Middle frontal gyrus (tissue), 1 donor: ENCODE measurements at regions not wholly inside any gene's neighbourhood (a gene's known extent, or its start where the extent isn't known, plus 50 kb on each side); places are given as distances from the start of the nearest gene placed in this dataset.
"Not testable (repeated sequence)": the region's sequence is repeated elsewhere in the genome, so short reads cannot be mapped to it uniquely, and the experiment has no call there.

Experiments
- DNase-seq: peaks from one replicate; pipeline ENCODE4 v3.0.0-alpha.2; 2015; ENCODE audit warnings: low spot score; ENCODE audit errors: extremely low spot score

DNA sequence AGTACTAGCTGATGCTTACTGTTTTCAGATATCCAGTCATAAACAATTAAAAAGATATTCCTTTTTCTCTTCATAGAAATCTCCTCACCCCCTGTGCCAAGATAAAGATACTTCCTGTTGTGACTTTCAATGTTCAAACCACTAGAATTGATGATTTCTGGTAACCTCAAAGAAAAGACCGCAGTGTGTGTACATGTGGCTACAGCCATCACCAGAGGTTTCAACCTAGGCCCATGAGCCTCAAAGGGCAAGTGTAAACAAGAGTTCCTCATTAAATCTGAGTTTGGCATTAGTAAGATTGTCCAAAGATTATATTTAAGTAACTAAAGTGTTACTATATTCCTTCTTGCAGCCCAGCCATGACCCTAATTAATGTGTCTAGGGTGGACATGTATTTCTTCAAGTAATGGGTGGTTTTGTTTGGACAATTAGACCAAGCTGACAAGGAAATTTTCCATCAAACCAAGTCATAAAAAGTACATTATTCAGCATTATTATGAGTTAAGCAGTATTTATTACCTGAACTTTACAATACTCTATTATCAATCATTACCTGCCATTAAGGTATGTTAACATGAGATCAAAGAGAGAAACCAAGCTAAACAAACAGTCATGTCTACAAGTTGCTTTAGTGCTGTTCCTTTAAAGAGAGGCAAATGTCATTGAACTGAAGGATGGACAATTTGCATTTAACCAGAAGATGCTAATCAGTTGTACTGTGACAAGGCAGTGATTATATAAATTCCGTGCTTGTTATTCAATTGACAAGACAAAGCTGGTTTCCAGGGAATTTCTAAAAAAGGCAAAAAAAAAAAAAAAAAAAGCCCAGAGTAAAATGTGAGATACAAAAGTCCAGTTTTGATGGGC is 382.7 kb downstream of the LNPK start:
- DNase-seq = no peak

DNA sequence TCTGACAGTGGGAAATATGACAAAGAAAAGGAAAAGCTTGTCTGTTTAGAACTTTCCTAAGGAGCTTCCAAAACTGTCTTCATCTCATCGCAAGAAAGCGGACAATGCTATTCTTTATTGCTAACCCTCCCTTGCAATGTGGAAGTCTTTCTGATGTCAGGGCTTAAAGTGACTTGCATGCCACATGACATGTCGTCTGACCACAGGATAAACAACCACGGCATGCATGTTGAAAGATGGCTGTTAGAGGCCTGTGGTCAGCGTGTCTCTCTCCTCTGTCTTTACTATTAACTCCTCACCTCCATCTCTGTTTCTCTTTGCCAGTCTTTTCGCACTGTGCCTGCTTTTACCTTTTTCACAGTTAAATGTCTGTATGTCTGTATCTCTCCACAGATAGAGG is 389.8 kb downstream of the LNPK start:
- DNase-seq = no peak

DNA sequence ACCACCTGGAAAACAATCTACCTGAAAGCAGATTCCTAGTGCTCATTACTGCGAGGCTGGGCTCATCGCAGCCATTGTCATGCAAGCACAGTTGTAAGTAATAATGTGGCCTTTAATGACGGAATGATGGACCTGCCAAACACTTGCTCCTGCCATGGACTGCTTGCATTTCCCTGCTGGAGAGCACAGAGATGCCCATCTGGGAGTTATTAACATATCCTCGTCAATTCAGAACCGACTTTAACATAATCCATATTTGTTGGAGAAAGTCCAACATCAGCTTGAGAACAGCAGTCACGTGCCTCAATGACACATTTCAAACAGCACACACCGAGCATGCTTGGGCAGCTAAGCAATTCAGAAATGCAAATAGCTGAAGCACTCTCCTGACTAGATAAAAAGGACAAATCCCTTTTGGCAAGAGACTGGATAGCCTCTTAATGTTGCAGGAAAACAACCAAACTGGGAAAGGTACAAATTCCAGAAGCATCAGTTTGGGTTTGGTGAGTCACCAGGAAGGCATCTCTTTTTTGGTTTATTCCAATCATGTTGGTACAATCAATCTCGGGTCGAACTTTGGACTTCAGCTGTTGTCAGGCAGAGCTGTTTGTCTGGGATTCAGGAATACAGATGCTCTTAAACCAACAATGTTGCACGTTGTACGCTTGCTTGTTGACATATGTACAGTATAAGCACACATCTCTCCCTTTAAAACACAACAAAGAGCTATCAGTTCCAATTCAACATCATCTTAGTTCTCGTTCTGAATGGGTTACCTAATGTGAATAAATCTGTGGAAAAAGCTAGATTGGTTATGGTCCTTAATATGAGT is 395.8 kb downstream of the LNPK start:
- no peak for DNase-seq

DNA sequence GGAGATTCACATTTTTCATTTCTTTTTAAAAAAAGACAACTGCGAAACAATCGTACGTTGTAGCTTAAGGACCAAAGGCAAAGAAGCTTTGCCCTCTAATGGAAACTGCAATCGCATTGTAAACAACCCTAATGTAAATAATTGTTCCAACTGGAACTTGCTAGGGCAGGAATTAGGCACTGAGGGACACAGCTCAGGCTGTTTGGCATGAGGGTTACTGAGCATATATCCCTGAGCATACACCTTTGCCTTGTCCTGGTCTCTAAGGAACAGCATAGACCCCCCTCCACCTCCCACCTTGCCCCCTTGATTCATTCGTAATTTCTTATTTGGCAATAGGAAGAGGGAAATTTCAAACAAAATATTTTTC is 396.4 kb downstream of the LNPK start:
- no peak for DNase-seq

DNA sequence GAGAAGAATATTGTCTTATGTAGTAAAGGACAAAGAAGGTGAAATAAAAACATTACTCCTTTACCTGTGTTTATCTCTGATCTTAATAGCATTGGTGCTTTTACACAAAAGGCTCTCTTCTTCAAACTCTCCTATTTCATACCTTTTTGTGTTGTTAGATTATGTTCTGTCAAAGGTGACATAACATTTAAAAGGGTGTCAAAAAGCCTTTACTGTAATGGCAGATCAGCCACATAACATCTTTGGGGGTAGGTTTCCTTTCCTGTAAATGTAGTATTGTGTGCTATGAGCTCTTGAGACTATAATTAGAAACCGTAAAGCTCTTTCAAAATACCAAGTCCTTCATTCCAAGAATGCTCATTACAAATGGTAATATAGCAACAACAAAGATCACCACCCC is 400.1 kb downstream of the LNPK start:
- DNase-seq = no peak

DNA sequence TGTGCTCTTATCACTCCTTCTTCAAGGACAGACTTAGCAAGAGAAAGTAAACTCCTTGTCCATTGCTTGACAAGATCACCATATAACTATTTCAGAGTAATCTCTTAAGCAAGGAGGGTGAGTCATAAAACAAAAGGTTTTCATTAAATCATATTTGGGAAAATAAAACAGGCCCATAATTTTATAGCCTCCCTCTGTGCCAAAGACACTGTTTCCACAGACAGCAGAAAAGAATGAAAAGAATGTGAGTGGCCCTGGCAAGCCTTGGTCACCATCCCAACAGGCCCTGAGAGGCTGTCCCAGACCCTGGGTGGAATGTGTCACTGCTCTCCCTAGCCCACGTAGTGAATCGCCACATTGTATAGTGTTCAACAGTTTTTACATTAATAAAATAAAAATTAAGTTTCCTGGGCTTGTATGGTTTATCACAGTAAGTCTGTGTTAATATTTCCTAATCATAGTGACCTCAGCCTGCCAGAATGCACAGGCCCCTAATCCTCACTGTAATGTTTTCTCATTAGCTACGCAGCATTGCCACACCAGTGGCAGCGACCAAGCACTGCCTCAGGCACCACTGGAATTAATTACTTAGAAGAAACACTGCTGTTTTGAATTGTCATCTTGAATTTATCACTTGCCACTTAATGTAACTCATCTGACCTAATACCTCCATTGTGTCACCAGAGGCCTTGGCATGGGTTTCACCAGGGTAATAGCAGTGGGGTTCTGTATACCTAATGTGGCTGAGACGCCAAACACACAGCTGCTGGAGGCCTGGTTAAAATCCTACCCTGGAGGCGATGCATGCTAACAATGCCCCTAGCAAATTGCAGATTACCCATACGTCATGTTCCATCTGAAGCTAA is 401.9 kb downstream of the LNPK start:
- DNase-seq = no peak

DNA sequence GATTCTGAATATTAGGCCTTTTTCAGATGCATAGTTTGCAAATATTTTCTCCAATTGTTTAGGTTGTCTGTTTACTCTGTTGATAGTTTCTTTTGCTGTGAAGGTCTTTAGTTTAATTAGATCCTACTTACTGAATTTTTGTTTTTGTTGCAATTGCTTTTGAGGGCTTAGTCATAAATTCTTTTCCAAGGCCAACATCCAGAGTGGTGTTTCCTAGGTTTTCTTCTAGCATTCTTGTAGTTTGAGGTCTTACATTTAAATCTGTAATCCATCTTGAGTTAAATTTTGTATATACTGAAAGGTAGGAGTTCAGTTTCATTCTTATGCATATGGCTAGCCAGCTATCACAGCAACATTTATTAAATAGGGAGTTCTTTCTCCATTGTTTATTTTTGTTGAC is 404.8 kb downstream of the LNPK start:
- DNase-seq = no peak

DNA sequence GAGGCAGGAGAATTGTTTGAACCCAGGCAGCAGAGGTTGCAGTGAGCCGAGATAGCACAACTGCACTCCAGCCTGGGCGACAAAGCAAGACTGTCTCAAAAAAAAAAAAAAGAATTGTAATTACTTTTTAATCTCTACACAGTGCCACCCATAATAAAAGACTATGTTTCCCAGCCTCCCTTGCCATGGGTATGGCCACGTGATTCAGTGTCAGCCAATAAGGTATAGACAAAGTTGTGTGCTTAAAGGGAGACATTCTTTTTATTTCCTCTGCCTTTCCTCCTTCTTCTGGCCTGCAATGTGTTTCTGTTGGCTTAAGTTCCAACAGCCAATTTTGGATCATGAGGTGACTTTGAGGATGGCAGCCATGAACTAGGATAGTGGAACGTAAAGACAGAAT is 406.9 kb downstream of the LNPK start:
- no peak for DNase-seq

DNA sequence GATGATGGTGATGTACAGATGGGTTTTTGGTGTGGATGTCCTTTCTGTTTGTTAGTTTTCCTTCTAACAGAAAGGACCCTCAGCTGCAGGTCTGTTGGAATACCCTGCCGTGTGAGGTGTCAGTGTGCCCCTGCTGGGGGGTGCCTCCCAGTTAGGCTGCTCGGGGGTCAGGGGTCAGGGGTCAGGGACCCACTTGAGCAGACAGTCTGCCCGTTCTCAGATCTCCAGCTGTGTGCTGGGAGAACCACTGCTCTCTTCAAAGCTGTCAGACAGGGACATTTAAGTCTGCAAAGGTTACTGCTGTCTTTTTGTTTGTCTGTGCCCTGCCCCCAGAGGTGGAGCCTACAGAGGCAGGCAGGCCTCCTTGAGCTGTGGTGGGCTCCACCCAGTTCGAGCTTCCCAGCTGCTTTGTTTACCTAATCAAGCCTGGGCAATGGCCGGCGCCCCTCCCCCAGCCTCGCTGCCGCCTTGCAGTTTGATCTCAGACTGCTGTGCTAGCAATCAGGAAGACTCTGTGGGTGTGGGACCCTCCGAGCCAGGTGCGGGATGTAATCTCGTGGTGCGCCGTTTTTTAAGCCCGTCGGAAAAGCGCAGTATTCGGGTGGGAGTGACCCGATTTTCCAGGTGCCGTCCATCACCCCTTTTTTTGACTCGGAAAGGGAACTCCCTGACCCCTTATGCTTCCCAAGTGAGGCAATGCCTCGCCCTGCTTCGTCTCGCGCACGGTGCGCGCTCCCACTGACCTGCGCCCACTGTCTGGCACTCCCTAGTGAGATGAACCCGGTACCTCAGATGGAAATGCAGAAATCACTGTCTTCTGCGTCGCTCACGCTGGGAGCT is 408.2 kb downstream of the LNPK start:
- DNase-seq = not testable (repeated sequence)

DNA sequence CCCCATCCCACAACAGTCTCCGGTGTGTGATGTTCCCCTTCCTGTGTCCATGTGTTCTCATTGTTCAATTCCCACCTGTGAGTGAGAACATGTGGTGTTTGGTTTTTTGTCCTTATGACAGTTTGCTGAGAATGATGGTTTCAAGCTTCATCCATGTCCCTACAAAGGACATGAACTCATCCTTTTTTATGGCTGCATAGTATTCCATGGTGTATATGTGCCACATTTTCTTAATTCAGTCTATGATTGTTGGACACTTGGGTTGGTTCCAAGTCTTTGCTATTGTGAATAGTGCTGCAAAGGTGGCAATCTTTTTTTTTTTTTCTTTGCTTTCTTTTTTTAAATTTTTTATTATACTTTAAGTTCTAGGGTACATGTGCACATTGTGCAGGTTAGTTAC is 406.7 kb upstream of the ATP5MC3 start:
- DNase-seq = not testable (repeated sequence)

DNA sequence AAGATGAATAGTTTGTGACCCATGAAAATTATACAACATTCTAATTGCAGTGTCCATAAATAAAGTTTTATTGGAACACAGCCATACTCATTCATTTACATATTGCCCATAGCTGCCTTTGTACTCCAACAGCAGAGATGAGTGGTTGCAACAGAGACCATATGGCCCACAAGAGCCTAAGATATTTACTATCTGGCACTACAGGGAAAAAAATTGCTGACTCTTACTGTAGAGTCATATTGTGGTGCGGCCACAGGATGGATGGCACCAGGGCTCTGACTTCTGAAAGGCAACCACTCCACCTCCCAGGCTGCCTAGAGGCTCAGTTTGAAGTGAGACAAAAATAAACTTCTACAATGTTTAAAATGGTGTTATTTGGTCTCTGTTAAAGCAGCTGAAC is 404.0 kb upstream of the ATP5MC3 start:
- no peak for DNase-seq

DNA sequence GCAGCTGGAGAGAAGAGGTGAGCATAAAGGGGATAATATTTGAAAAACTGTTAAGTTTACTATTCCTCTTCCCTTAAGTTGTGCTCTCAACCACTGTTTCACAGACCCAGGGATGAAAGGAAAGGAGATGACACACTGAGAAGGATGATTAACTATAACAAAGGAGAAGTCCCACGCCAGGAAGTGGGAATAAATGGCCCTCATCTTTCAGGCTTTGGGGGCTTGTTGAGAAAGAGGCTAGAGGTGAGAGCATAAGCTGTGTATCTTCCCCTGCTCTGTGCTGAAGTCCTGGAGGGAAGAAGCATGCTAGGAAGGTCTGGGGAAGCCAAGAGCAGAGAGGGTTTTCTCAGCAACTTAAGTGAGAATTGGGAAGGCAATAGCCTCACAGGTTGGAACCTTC is 399.1 kb upstream of the ATP5MC3 start:
- no peak for DNase-seq

DNA sequence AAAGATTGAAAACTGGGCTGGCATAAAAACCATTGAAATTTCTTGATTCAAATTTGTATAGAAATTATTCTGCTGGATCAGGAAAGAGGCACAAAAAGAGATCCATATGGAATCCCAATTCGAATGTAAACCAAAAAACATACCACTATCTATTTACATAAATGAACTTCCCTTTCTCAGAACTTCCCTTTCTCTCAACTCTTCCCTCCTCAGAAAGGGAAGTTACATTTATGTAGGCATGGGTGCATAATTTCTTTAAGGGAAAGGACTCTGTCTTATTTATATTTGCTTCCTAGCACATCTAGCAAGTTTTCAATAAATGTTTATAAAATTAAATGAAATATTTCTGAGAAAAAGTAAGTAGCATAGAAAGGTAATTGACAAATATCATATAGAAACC is 398.1 kb upstream of the ATP5MC3 start:
- DNase-seq = no peak

DNA sequence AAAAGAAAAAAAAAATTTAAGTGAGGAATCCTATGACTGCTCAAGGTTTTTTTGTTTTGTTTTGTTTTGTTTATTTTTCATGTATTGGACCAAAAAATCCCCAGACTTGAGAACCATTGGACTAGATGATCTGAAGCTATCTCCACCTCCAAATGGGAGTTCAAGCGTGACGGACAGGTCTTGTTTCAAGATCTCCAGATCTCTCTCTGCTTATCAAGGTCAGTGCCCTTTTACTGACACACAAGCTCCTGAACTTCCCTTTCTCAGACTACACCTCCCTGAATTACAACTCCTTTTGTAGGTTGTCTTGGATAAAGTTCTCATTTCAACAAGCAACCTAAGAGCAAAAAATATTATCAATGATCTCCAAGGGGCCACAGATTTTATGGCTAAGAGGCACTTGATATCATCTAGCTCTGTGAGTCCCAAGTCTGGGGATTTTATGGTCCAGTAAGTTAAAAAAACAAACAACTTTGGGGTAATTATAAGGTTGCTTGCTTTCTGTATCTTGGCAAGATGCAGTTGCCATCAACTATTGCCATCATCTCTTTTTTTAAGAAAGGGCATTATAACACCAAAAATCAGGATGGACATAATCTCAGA is 396.0 kb upstream of the ATP5MC3 start:
- DNase-seq = no peak

DNA sequence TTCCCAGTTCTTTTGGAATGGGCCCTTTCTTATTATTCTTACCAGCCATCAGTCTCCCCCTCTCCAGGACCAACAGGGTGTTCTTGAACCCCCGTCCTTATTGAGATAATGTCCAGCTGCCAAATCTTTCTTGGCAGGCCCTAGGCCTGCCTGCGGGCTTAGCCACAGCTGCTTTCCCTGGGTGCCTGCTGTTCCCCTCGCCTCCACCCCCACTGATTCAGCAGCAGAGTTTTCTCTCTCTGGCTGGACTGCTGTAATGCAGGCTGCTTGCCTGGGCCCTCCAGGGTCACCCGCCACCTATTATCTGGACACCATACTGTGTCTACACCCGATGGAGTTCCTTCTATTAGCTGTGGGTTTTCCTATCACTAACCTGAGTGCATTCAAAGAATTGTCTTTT is 395.4 kb upstream of the ATP5MC3 start:
- DNase-seq = no peak

DNA sequence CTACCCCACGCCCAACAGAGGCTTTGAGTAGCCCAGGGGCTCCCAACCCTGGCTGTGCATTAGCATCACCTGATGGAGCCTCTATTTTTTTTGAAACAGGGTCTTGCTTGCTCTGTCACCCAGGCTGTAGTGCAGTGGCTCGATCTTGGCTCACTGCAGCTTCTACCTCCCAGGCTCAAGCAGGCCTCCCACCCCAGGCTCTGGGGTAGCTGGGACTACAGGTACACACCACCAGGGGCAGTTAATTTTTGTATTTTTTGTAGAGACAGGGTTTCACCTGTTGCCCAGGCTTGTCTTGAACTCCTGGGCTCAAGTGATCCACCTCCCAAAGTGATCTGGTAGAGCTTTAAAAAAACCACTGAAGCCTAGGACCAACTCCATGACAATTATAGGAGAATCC is 394.8 kb upstream of the ATP5MC3 start:
- no peak for DNase-seq

DNA sequence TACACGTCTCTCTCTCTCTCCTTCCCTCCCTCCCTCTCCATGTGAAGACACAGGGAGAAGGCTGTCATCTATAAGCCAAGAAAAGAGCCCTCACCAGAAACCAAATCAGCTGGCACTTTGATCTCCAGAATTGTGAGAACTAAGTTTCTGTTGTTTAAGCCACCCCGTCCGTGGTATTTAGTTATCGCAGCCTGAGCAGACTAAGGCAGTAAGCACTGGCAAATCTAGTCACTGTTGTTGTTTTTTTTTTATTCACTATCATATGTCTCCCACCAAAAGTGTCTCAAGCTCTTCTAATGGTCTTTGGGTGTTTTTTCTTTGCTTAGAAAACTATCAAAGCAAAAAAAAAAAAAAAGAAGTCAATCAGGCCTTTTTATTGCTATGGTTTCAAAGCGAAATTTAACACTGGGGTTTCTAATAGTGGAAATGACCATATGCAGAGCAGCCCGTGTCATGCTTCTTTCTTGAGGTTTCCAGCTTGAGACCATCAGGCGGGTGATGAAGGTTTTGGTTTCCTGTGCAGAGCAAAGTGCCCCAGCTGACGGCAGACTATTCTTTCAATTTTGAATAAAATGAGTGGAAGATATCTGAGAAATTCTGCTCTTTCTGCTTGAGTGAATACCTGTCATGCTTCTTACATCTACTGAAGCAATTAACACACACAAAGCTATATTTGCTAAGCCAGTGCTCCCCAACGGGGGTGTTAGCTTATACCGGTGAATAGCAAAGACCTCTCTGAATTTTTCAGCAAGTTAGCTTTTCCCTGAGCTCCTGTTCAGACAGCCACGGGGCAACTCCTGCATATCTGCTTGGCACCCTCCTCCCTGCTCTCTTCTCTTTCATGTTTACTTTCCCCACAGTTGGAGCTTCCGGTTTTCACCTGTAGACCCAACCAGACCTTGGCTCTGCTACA is 394.1 kb upstream of the ATP5MC3 start:
- no peak for DNase-seq

DNA sequence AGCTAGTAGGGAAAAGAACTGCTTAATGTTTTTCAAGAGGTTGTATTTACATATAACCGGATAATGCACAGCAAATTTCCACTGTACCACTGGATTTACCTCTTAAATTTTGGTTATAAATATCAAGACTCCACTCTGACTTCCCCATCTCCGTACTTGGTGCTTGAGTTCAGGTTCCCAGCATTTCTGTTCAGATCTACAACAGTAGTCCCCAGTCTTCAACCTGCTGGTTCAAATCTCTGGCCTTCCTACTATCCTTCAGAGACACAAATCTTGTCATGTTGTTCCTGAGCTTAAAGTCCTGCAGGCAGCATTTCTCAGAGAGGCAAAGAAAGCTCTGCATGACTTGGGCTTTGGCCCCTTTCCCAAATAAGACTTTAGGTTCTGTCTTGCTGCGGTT is 392.6 kb upstream of the ATP5MC3 start:
- DNase-seq = no peak

DNA sequence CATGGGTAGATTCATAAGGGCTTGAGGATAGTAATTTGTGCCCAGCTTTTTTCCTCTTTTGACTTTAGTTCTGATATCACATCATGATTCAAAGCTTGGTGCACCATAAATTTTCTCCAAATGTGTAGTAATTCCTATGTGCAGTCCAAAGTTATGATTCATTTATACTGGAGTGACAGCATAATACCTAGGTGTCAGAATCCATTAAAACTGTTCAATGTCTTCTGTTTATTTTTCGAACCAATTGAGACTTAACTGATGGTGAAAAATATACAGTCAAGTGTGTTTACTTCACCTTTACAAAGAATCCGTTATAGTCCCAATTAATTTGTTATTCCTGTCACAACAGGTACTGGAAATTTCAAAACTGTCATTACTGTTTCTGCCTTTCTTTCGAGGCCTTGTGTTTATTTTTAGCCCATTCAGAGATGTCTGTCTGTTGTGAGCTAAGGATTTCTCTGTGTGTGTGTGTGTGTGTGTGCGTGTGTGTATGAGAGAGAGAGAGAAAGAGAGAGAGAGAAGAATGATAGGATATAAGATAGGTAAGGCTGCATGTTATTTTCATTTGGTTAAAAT is 389.7 kb upstream of the ATP5MC3 start:
- no peak for DNase-seq
